Thyroid gland (tissue), 4 donors: ENCODE measurements at regions not wholly inside any gene's neighbourhood (a gene's known extent, or its start where the extent isn't known, plus 50 kb on each side); places are given as distances from the start of the nearest gene placed in this dataset.
A peak's percentile ranks its signal among the peaks of the same experiment; 100 is the strongest.

Source experiments
- DNase-seq, 2 donors: peaks; one replicate each; pipeline ENCODE4 v3.0.0-alpha.2; 2019
- H3K27ac ChIP-seq, 3 donors: fragments of 200-600 bp; sonication (generic); 1 replicate in 2 of 3; 2 replicates in 1 of 3; pipeline ENCODE4 v1.5.1; 2016 to 2019; ENCODE audit warnings: mild to moderate bottlenecking in 1 of 3, moderate library complexity in 1 of 3
- H3K27me3 ChIP-seq: fragments of 200-600 bp; sonication (generic); one replicate; pipeline ENCODE4 v1.5.1; 2019
- H3K36me3 ChIP-seq, 2 donors: fragments of 200-600 bp; sonication (generic); one replicate each; pipeline ENCODE4 v1.5.1; 2016 to 2019
- H3K4me1 ChIP-seq, 2 donors: fragments of 200-600 bp; sonication (generic); one replicate each; pipeline ENCODE4 v1.5.1; 2017 to 2019
- H3K4me3 ChIP-seq, 3 donors: fragments of 200-600 bp; sonication (generic); replicated peaks in 1 of 3; 1 replicate in 2 of 3; 2 replicates in 1 of 3; pipeline ENCODE4 v1.5.1; 2016; ENCODE audit warnings: mild to moderate bottlenecking in 1 of 3
- H3K9me3 ChIP-seq: fragments of 200-600 bp; sonication (generic); one replicate; pipeline ENCODE4 v1.5.1; 2017
- POLR2A ChIP-seq, 2 donors: fragments of 450-650 bp; IDR thresholded peaks; one replicate each; pipeline ENCODE4 v1.6.1; 2017; ENCODE audit warnings: antibody characterized with exemption in 2 of 2, mild to moderate bottlenecking in 2 of 2, moderate library complexity in 1 of 2
- WGBS, 2 donors: methylation state at CpG; one replicate each; pipeline ENCODE4 v1.1.5; 2017; 5-methylcytosine and 5-hydroxymethylcytosine counted together
- intact Hi-C: fragments of 100-400 bp; cut with DNase I; formaldehyde crosslinking; loops from one replicate; pipeline ENCODE4 v1.15.1; 2023
- TF ChIP-seq, protein P1 (sequence below), 6 experiments: fragments of 200-600 bp in 3 of 6; fragments of 450-650 bp in 3 of 6; sonication (generic) in 3 of 6; IDR thresholded peaks; one replicate each; pipeline ENCODE4 v1.5.1; 2016 to 2019; ENCODE audit warnings: antibody characterized with exemption in 6 of 6, mild to moderate bottlenecking in 2 of 6, inconsistent platforms in 1 of 6, moderate library complexity in 1 of 6

DNA sequence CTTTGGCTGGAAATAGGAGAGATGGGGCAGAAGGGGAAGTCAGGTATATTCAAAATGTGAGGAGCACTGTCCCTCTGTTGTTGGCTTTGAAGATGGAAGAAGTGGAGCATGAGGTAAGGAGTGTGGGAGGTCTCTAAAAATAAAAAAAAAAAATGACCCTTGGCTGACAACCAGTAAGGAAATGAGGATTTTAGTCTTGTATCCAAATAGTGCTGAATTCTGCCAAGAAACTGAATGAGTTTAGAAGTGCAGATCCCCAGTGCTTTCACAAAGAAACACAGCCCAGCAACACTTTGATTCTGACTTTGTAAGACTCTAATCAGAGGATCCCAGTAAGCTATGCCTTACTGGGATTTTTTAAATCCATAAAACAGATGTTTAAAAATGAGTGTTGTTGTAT is 367.9 kb downstream of the CYLC2 start:
- no peak overlapping the region for H3K4me3 ChIP-seq
- H3K36me3 ChIP-seq = no peaks in the 10 kb centered on the region
- intact Hi-C loops = no loop called here
- H3K27me3 ChIP-seq = no peaks in the 10 kb centered on the region
- no peaks in the 10 kb centered on the region for H3K9me3 ChIP-seq
- no peak for DNase-seq
- no peaks in the 10 kb centered on the region for H3K4me1 ChIP-seq
- no peak overlapping the region for H3K27ac ChIP-seq
- TF ChIP-seq POLR2A (IDR thresholded peaks at IDR 0.05) = no peak

DNA sequence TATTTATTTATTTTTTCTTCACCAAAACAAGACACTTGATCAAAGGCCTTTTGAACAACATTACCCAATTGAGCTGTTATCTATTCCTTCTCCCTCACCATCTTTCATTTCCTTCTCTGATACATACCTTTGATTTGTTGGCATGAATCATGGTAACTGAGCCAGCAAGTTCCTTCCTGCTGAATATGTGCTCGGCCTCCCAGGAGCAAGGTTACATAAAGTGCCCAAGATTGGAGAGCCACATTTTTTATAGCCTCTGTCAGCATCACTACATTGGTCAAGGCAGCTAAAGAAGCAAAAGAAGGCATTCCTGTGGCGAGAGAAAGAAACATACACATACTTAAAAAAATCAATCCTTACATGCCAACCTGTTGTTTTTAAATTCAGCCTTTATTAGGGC is 369.6 kb downstream of the CYLC2 start:
- TF ChIP-seq POLR2A (IDR thresholded peaks at IDR 0.05) = no peak
- TF ChIP-seq, protein P1, sequence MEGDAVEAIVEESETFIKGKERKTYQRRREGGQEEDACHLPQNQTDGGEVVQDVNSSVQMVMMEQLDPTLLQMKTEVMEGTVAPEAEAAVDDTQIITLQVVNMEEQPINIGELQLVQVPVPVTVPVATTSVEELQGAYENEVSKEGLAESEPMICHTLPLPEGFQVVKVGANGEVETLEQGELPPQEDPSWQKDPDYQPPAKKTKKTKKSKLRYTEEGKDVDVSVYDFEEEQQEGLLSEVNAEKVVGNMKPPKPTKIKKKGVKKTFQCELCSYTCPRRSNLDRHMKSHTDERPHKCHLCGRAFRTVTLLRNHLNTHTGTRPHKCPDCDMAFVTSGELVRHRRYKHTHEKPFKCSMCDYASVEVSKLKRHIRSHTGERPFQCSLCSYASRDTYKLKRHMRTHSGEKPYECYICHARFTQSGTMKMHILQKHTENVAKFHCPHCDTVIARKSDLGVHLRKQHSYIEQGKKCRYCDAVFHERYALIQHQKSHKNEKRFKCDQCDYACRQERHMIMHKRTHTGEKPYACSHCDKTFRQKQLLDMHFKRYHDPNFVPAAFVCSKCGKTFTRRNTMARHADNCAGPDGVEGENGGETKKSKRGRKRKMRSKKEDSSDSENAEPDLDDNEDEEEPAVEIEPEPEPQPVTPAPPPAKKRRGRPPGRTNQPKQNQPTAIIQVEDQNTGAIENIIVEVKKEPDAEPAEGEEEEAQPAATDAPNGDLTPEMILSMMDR (IDR thresholded peaks at IDR 0.05) = no peak
- H3K36me3 ChIP-seq = no peaks in the 10 kb centered on the region
- no peak for DNase-seq
- H3K4me3 ChIP-seq = no peak overlapping the region
- no peaks in the 10 kb centered on the region for H3K4me1 ChIP-seq
- H3K27me3 ChIP-seq = no peaks in the 10 kb centered on the region
- H3K9me3 ChIP-seq = no peaks in the 10 kb centered on the region
- H3K27ac ChIP-seq = no peak overlapping the region
- intact Hi-C loops = no loop called here
- WGBS, 2 donors = 69 to 75% methylated on average over 2 of the region's 2 CpGs

DNA sequence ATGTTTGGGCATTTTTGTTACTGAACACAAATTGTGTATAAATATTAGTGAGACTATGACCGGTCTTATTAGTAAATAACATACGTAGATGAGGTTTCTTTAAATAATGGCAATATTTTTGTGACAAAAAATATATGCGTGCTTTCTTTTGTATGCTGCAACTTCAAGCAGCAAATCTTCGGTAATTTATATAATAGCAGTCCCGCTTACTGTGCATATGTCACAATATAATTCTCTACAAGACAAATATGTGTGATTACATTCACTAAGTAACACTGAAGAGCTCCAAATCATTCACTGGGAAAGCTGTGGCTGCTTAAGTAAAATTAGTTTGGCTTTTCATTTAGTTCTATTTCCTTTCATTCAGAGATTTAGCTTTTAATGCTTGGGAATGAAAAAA is 376.0 kb downstream of the CYLC2 start:
- WGBS, 2 donors = 93 to 96% methylated on average over 5 of the region's 5 CpGs
- H3K36me3 ChIP-seq = no peaks in the 10 kb centered on the region
- no peaks in the 10 kb centered on the region for H3K9me3 ChIP-seq
- intact Hi-C loops = no loop called here
- no peak overlapping the region for H3K27ac ChIP-seq
- DNase-seq = no peak
- no peaks in the 10 kb centered on the region for H3K27me3 ChIP-seq
- H3K4me3 ChIP-seq = no peak overlapping the region
- H3K4me1 ChIP-seq = no peaks in the 10 kb centered on the region
- TF ChIP-seq POLR2A (IDR thresholded peaks at IDR 0.05) = no peak
- TF ChIP-seq, protein P1 (IDR thresholded peaks at IDR 0.05) = no peak

DNA sequence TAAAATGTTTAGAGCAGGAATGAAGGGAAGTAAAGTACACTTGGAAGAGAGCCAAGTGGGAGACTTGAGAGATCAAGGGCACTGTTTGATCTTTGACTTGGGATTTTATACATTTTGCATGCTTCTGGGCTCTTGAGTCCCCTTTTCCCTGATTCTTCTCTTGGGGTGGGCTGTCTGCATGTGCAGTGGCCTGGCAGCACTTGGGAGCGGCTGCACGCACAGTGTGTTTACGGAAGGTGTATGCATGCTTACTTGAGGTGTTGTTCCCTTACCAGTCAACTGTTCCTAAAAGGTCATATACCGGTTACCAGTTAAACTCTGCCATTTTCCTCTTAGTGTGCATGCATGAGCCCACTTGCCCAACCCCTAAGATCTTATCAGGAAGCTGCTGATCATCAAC is 377.7 kb downstream of the CYLC2 start:
- Histone ChIP-seq H3K27ac (no peak overlapping the region), H3K9me3 (no peaks in the 10 kb centered on the region), H3K27me3 (no peaks in the 10 kb centered on the region), H3K36me3 (no peaks in the 10 kb centered on the region), H3K4me3 (no peak overlapping the region), H3K4me1 (no peaks in the 10 kb centered on the region)
- intact Hi-C loops = no loop called here
- WGBS, 2 donors = 36 to 47% methylated on average over 4 of the region's 4 CpGs
- DNase-seq = no peak
- TF ChIP-seq, protein P1 (IDR thresholded peaks at IDR 0.05) = no peak
- no peak for TF ChIP-seq POLR2A (IDR thresholded peaks at IDR 0.05)

DNA sequence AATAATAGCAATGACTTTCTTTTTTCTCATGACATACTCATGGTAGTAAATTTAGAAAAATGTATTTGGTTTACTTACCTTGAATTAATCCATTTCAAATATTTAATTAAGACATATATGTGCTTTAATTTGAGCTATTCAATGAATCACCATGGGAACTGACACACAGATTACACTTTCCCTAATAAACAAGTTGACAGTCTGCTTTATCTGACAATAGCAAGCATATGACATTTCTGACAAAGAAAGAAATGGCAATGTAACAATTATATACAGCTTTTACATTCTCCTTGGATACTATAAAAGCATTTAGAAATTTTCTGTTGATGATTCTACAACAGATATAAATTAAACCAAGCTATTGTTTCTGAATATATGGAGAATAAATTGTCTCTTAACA is 382.5 kb downstream of the CYLC2 start:
- H3K9me3 ChIP-seq = no peaks in the 10 kb centered on the region
- no peak for DNase-seq
- intact Hi-C loops = no loop called here
- H3K4me3 ChIP-seq = no peak overlapping the region
- no peaks in the 10 kb centered on the region for H3K4me1 ChIP-seq
- TF ChIP-seq POLR2A (IDR thresholded peaks at IDR 0.05) = no peak
- H3K36me3 ChIP-seq = no peaks in the 10 kb centered on the region
- H3K27me3 ChIP-seq = no peaks in the 10 kb centered on the region
- H3K27ac ChIP-seq = no peak overlapping the region

DNA sequence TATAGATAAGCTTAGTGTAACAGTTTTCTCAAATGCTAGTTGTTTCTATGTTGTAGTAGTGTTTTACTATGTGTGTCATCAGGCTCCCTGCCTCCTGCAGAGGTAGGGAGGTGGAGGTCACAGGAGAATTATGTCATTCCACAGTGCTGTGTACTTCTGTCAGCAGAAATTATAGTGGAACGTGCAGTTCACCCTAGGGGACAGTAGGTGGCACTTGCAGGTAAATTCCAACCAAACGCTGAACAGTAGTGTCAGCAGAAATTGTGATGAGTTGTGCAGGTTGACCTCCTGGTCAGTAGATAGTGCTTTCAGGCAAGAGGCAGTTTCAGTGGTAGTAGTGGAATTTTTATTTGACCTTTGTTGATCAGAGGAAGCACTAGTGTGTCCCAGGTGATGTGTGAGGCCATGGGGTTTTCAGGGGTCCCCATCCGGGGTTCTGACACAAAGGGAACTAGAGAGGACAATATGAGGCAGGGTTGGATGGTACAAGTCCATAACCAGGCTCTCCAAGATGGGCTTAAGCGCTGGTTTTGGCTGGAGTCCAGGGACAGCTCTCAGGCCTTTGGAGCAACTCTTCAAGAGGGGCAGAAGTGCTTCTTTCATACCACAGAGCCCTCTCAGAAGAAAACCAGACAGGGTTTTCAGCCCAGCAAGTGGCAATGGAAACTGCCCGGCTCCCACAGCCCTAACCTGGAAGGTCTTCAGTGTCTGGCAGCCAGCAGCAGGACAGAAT is 402.9 kb downstream of the CYLC2 start:
- no peak overlapping the region for H3K27ac ChIP-seq
- no peaks in the 10 kb centered on the region for H3K4me1 ChIP-seq
- WGBS, 2 donors = 29 to 34% methylated on average over 4 to 5 of the region's 5 CpGs
- H3K36me3 ChIP-seq = no peaks in the 10 kb centered on the region
- H3K4me3 ChIP-seq = no peak overlapping the region
- TF ChIP-seq, protein P1 (IDR thresholded peaks at IDR 0.05) = peak; percentile 25 to 71 (median 48)
- TF ChIP-seq POLR2A (IDR thresholded peaks at IDR 0.05) = no peak
- no peaks in the 10 kb centered on the region for H3K9me3 ChIP-seq
- intact Hi-C loops = no loop called here
- peak; percentile 35 to 45 for DNase-seq
- no peaks in the 10 kb centered on the region for H3K27me3 ChIP-seq
